ENCODE measurements at regions not wholly inside any gene's neighbourhood (a gene's known extent, or its start where the extent isn't known, plus 50 kb on each side); places are given as distances from the start of the nearest gene placed in this dataset.

GRCh38 chr21:38716088-38716487, 89.6 kb upstream of the ETS2 start:
- no peak overlapping the region for H3K18ac ChIP-seq (ENCODE audit: low read length)
- no peaks in the 10 kb centered on the region for H3K36me3 ChIP-seq (replicated peaks in 1 of 2; ENCODE audit: control insufficient read depth in 2 of 2, insufficient read depth in 2 of 2, low read length in 2 of 2)
- H3K27ac ChIP-seq (replicated peaks; ENCODE audit: low read length), result no peak overlapping the region
- no peak overlapping the region for H4K8ac ChIP-seq (ENCODE audit: low read depth, low read length)
- no peak overlapping the region for H3K23ac ChIP-seq (ENCODE audit: low read depth, low read length, poor library complexity)
- H3K9ac ChIP-seq (ENCODE audit: low read depth, low read length, poor library complexity), result no peak overlapping the region
- no peak overlapping the region for H2AFZ ChIP-seq (ENCODE audit: low read length)
- no peak overlapping the region for H3K14ac ChIP-seq (ENCODE audit: low read length)
- no peak overlapping the region for H3K4me3 ChIP-seq (ENCODE audit: low read length in 2 of 2)
- no peaks in the 10 kb centered on the region for H3K79me1 ChIP-seq (ENCODE audit: low read depth, low read length)
- H3K9me3 ChIP-seq (replicated peaks in 1 of 2; ENCODE audit: control insufficient read depth in 2 of 2, insufficient read depth in 1 of 2, low read depth in 1 of 2, low read length in 2 of 2), result no peaks in the 10 kb centered on the region
- no peak overlapping the region for H2BK15ac ChIP-seq (ENCODE audit: low read length)
- H3K4me2 ChIP-seq (ENCODE audit: insufficient read depth, low read length, poor library complexity, severe bottlenecking), result no peak overlapping the region
- H2AK5ac ChIP-seq (ENCODE audit: low read depth, low read length), result no peak overlapping the region
- H3K27me3 ChIP-seq (ENCODE audit: control insufficient read depth in 3 of 3, insufficient read depth in 3 of 3, low read depth in 1 of 3, low read length in 3 of 3), result no peaks in the 10 kb centered on the region
- no peak overlapping the region for H4K91ac ChIP-seq (ENCODE audit: low read depth, low read length, poor library complexity)
- H2BK120ac ChIP-seq (ENCODE audit: low read depth, low read length), result no peak overlapping the region
- no peak overlapping the region for H3K4ac ChIP-seq (ENCODE audit: low read length)
- H2BK12ac ChIP-seq (ENCODE audit: low read length), result no peak overlapping the region
- no CpG with 5 or more reads among the region's 2 CpGs for WGBS, 2 donors (ENCODE audit: extremely low coverage in 2 of 2, insufficient read length in 2 of 2, insufficient replicate concordance in 1 of 2)
- no peaks in the 10 kb centered on the region for H3K4me1 ChIP-seq (ENCODE audit: control insufficient read depth in 2 of 2, insufficient read depth in 1 of 2, low read depth in 1 of 2, low read length in 2 of 2)
- H2BK5ac ChIP-seq (ENCODE audit: low read length), result no peak overlapping the region
- no peak for DNase-seq (ENCODE audit: low spot score)

- no peak overlapping the region for H3K27ac ChIP-seq (replicated peaks; ENCODE audit: low read length)
- no CpG with 5 or more reads among the region's 5 CpGs for WGBS, 2 donors (ENCODE audit: extremely low coverage in 2 of 2, insufficient read length in 2 of 2, insufficient replicate concordance in 1 of 2)
These were observed 88.8 kb upstream of the ETS2 start for GRCh38 chr21:38716942-38717341.

GRCh38 chr21:38718481-38718880, 87.2 kb upstream of the ETS2 start:
- no peak overlapping the region for H3K23ac ChIP-seq (ENCODE audit: low read depth, low read length, poor library complexity)
- no CpG with 5 or more reads among the region's 3 CpGs for WGBS, 2 donors (ENCODE audit: extremely low coverage in 2 of 2, insufficient read length in 2 of 2, insufficient replicate concordance in 1 of 2)
- no peak overlapping the region for H4K8ac ChIP-seq (ENCODE audit: low read depth, low read length)
- no peak overlapping the region for H2AFZ ChIP-seq (ENCODE audit: low read length)
- no peak overlapping the region for H3K14ac ChIP-seq (ENCODE audit: low read length)
- no peaks in the 10 kb centered on the region for H3K79me1 ChIP-seq (ENCODE audit: low read depth, low read length)
- no peak overlapping the region for H3K4me2 ChIP-seq (ENCODE audit: insufficient read depth, low read length, poor library complexity, severe bottlenecking)
- no peak overlapping the region for H3K27ac ChIP-seq (replicated peaks; ENCODE audit: low read length)
- H3K18ac ChIP-seq (ENCODE audit: low read length), result no peak overlapping the region
- H2BK15ac ChIP-seq (ENCODE audit: low read length), result no peak overlapping the region
- H2BK5ac ChIP-seq (ENCODE audit: low read length), result no peak overlapping the region
- no peak overlapping the region for H3K9ac ChIP-seq (ENCODE audit: low read depth, low read length, poor library complexity)
- H2BK12ac ChIP-seq (ENCODE audit: low read length), result no peak overlapping the region
- H3K9me3 ChIP-seq (replicated peaks in 1 of 2; ENCODE audit: control insufficient read depth in 2 of 2, insufficient read depth in 1 of 2, low read depth in 1 of 2, low read length in 2 of 2), result peaks cover 0 to 3% of the 10 kb centered on the region in 2 donors
- H3K4me1 ChIP-seq (ENCODE audit: control insufficient read depth in 2 of 2, insufficient read depth in 1 of 2, low read depth in 1 of 2, low read length in 2 of 2), result no peaks in the 10 kb centered on the region
- H2AK5ac ChIP-seq (ENCODE audit: low read depth, low read length), result no peak overlapping the region
- no peaks in the 10 kb centered on the region for H3K27me3 ChIP-seq (ENCODE audit: control insufficient read depth in 3 of 3, insufficient read depth in 3 of 3, low read depth in 1 of 3, low read length in 3 of 3)
- H4K91ac ChIP-seq (ENCODE audit: low read depth, low read length, poor library complexity), result no peak overlapping the region
- no peaks in the 10 kb centered on the region for H3K36me3 ChIP-seq (replicated peaks in 1 of 2; ENCODE audit: control insufficient read depth in 2 of 2, insufficient read depth in 2 of 2, low read length in 2 of 2)
- H3K4me3 ChIP-seq (ENCODE audit: low read length in 2 of 2), result no peak overlapping the region
- H3K4ac ChIP-seq (ENCODE audit: low read length), result no peak overlapping the region
- no peak for DNase-seq (ENCODE audit: low spot score)
- no peak overlapping the region for H2BK120ac ChIP-seq (ENCODE audit: low read depth, low read length)

More at GRCh38 chr21:38716942-38717341, 88.8 kb upstream of the ETS2 start:
- no peaks in the 10 kb centered on the region for H3K27me3 ChIP-seq (ENCODE audit: control insufficient read depth in 3 of 3, insufficient read depth in 3 of 3, low read depth in 1 of 3, low read length in 3 of 3)
- no peak overlapping the region for H3K9ac ChIP-seq (ENCODE audit: low read depth, low read length, poor library complexity)
- H4K91ac ChIP-seq (ENCODE audit: low read depth, low read length, poor library complexity), result no peak overlapping the region
- no peak overlapping the region for H2BK12ac ChIP-seq (ENCODE audit: low read length)
- H3K4ac ChIP-seq (ENCODE audit: low read length), result no peak overlapping the region
- H2AK5ac ChIP-seq (ENCODE audit: low read depth, low read length), result no peak overlapping the region
- no peak overlapping the region for H3K23ac ChIP-seq (ENCODE audit: low read depth, low read length, poor library complexity)
- H3K9me3 ChIP-seq (replicated peaks in 1 of 2; ENCODE audit: control insufficient read depth in 2 of 2, insufficient read depth in 1 of 2, low read depth in 1 of 2, low read length in 2 of 2), result no peaks in the 10 kb centered on the region
- no peak for DNase-seq (ENCODE audit: low spot score)
- no peak overlapping the region for H2AFZ ChIP-seq (ENCODE audit: low read length)
- H2BK5ac ChIP-seq (ENCODE audit: low read length), result no peak overlapping the region
- H3K18ac ChIP-seq (ENCODE audit: low read length), result no peak overlapping the region
- no peak overlapping the region for H2BK15ac ChIP-seq (ENCODE audit: low read length)
- H3K4me2 ChIP-seq (ENCODE audit: insufficient read depth, low read length, poor library complexity, severe bottlenecking), result no peak overlapping the region
- H3K4me1 ChIP-seq (ENCODE audit: control insufficient read depth in 2 of 2, insufficient read depth in 1 of 2, low read depth in 1 of 2, low read length in 2 of 2), result no peaks in the 10 kb centered on the region
- no peaks in the 10 kb centered on the region for H3K36me3 ChIP-seq (replicated peaks in 1 of 2; ENCODE audit: control insufficient read depth in 2 of 2, insufficient read depth in 2 of 2, low read length in 2 of 2)
- no peak overlapping the region for H4K8ac ChIP-seq (ENCODE audit: low read depth, low read length)
- no peak overlapping the region for H2BK120ac ChIP-seq (ENCODE audit: low read depth, low read length)
- no peaks in the 10 kb centered on the region for H3K79me1 ChIP-seq (ENCODE audit: low read depth, low read length)
- H3K14ac ChIP-seq (ENCODE audit: low read length), result no peak overlapping the region
- no peak overlapping the region for H3K4me3 ChIP-seq (ENCODE audit: low read length in 2 of 2)

GRCh38 chr21:38720074-38720473, 85.7 kb upstream of the ETS2 start:
- Histone ChIP-seq H3K36me3 (replicated peaks in 1 of 2; ENCODE audit: control insufficient read depth in 2 of 2, insufficient read depth in 2 of 2, low read length in 2 of 2) (no peaks in the 10 kb centered on the region), H3K4me1 (ENCODE audit: control insufficient read depth in 2 of 2, insufficient read depth in 1 of 2, low read depth in 1 of 2, low read length in 2 of 2) (no peaks in the 10 kb centered on the region), H3K9ac (ENCODE audit: low read depth, low read length, poor library complexity) (no peak overlapping the region), H3K4me2 (ENCODE audit: insufficient read depth, low read length, poor library complexity, severe bottlenecking) (no peak overlapping the region), H3K23ac (ENCODE audit: low read depth, low read length, poor library complexity) (no peak overlapping the region), H2BK120ac (ENCODE audit: low read depth, low read length) (no peak overlapping the region), H3K27ac (replicated peaks; ENCODE audit: low read length) (no peak overlapping the region), H3K14ac (ENCODE audit: low read length) (no peak overlapping the region), H2AK5ac (ENCODE audit: low read depth, low read length) (no peak overlapping the region), H4K91ac (ENCODE audit: low read depth, low read length, poor library complexity) (no peak overlapping the region), H2BK15ac (ENCODE audit: low read length) (no peak overlapping the region), H2AFZ (ENCODE audit: low read length) (no peak overlapping the region), H4K8ac (ENCODE audit: low read depth, low read length) (no peak overlapping the region), H3K9me3 (replicated peaks in 1 of 2; ENCODE audit: control insufficient read depth in 2 of 2, insufficient read depth in 1 of 2, low read depth in 1 of 2, low read length in 2 of 2) (peaks cover 0 to 5% of the 10 kb centered on the region in 2 donors), H3K4me3 (ENCODE audit: low read length in 2 of 2) (no peak overlapping the region), H3K4ac (ENCODE audit: low read length) (no peak overlapping the region), H2BK12ac (ENCODE audit: low read length) (no peak overlapping the region), H3K18ac (ENCODE audit: low read length) (no peak overlapping the region), H3K79me1 (ENCODE audit: low read depth, low read length) (no peaks in the 10 kb centered on the region), H2BK5ac (ENCODE audit: low read length) (no peak overlapping the region), H3K27me3 (ENCODE audit: control insufficient read depth in 3 of 3, insufficient read depth in 3 of 3, low read depth in 1 of 3, low read length in 3 of 3) (no peaks in the 10 kb centered on the region)
- no peak for DNase-seq (ENCODE audit: low spot score)
- no CpG with 5 or more reads among the region's 6 CpGs for WGBS, 2 donors (ENCODE audit: extremely low coverage in 2 of 2, insufficient read length in 2 of 2, insufficient replicate concordance in 1 of 2)

All from neuronal stem cell (in vitro differentiated cells).